D341Med (cell line): ENCODE measurements at regions not wholly inside any gene's neighbourhood (a gene's known extent, or its start where the extent isn't known, plus 50 kb on each side); places are given as distances from the start of the nearest gene placed in this dataset.

Experiments
- DNase-seq: peaks from one replicate; pipeline ENCODE4 v3.0.0; 2012; ENCODE audit warnings: low spot score

GRCh38 chr7:155138204-155138603 lies 68.1 kb downstream of the HTR5A start:
- no peak for DNase-seq

GRCh38 chr7:155141562-155141961 lies 71.4 kb downstream of the HTR5A start:
- no peak for DNase-seq

- DNase-seq = no peak
Measured at GRCh38 chr7:155143381-155143780, 73.3 kb downstream of the HTR5A start.

GRCh38 chr7:155144371-155144770 lies 74.2 kb downstream of the HTR5A start:
- no peak for DNase-seq

DNA sequence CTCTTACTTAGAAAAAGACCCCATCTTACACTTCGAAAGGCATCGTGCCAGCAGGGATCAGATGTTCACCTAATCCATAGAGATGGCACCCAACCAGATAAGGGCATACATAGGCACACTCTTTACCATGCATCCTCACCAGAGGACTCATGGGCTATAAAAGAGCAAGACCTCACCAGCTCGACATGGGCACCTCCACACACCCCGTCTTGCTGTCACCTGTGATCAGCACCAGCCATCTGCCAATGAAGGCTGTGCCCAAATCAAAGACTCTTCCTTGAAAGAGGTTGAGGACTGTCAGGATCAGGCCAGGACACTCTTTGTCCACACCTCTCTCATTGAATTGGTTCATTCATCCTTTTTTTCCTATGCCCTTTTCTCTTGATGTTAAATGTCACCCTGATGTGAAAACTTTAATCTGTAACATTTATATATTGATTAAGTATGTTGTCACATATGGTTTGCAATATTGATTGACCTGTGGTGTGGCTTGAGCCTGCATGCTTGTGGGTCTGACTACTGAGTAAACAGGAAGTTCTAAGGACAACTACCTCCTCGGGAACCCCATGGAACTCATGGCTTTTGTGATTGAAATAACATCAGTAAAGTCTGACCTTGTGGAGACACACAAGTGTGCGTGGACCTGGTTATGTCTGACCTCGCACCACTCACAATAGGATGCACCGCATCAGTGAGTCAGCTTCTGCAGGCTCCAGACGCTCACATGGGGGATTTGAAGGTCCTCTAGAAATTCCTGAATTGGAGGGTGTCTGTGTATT lies 75.5 kb downstream of the HTR5A start:
- no peak for DNase-seq

GRCh38 chr7:155147172-155147571 lies 77.0 kb downstream of the HTR5A start:
- DNase-seq = no peak

- DNase-seq = no peak
Measured at GRCh38 chr7:155147624-155148023, 77.5 kb downstream of the HTR5A start.

DNA sequence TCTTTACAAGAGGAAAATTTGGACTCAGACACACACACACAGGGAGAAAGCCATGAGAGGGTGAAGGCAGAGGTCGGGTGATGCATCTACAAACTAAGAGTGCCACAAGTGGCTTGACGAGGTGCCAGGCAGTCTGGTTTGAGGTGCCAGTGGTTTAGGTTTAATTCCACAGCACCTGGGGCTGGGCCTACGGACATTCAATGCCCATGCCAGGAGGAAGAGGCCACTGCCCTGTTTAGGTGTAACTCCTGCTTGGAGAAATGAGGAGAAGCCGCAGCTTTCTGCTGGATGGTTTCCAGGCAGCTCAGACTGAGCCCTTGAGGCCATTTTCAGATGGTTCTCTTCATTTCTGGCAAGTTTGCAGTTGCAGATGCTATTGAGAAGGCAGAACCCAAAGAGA lies 83.6 kb downstream of the HTR5A start:
- no peak for DNase-seq

DNA sequence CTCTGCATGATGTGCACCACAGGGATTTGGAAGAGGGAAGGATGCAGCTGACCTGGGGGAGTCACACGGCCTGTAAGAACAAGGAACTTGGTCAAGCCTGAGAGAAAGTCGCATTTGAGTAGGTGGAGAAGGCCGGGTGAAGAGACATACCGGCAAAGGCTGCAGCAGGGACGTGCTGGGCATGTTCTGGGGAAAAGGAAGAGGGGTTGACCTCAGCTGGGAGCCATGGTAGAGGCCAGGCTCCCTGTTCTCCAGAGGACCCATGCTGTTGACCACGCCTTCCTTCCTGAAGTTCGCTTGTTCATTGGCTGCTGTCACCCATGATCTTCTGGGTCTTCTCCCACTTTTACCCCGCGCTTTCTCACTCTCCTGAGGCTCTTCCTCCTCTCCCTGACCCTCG lies 84.5 kb downstream of the HTR5A start:
- DNase-seq = no peak

DNA sequence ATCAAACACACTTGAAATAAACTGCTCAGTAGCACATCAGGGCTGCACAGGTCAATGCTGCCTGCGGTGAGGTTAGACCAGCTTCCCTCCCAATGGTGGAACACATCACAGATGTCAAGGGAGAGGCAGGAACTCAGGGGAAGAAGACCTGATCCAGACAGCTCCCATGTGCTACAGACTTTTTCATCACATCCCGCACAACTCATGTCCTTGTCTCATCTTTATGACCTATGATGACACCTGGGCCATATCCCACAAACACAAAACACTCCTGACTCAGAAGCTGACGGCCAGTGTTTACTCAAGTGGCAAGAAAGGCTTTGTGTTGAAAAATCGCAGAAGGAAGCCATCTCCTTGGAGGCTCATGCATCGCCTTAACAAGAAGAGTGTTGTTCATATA lies 91.6 kb downstream of the HTR5A start:
- no peak for DNase-seq

DNA sequence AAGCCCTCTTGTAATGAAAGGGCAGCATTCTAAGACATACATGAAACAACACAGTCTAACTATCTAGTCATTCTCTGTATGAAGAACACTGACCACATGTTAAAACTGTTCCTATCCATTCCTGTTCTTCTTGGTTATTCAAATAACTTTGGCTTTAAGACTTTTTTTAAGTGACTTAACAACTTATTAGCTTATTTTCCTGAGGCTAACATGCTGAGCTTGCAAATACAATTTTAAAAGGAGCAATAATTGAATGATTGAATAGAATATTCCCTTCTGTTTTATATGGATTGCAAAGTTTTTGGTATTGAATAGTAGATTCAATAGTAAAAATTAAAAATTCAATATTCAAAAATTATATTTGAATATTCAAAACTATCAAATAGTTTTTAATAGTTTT lies 92.3 kb downstream of the HTR5A start:
- DNase-seq = no peak

GRCh38 chr7:155163696-155164095 lies 93.6 kb downstream of the HTR5A start:
- no peak for DNase-seq

- DNase-seq = no peak
Measured at GRCh38 chr7:155164316-155164715, 94.2 kb downstream of the HTR5A start.

DNA sequence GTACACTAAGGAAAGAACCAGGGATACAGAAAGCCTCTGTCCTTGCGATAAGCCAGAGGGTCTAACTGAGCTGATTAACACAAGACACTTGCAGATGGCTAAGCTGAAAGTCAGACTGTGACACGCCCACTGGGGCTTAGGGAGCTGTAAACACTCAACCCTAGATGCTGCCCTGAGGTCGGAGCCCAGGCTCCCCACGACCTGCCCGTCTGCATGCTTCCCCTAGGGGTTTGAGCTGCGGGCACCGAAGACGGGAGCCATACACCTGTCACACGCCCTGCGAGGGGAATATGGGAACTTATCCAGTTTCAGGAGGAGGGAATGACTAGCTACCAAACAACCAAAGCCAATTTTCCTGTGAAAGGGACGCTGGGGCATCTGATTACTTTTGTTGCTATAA lies 96.0 kb downstream of the HTR5A start:
- peak; percentile 62 for DNase-seq

- no peak for DNase-seq
Measured at GRCh38 chr7:155166673-155167370, 96.7 kb downstream of the HTR5A start.

- DNase-seq = no peak
Measured at GRCh38 chr7:155167706-155168365, 97.7 kb downstream of the HTR5A start.

DNA sequence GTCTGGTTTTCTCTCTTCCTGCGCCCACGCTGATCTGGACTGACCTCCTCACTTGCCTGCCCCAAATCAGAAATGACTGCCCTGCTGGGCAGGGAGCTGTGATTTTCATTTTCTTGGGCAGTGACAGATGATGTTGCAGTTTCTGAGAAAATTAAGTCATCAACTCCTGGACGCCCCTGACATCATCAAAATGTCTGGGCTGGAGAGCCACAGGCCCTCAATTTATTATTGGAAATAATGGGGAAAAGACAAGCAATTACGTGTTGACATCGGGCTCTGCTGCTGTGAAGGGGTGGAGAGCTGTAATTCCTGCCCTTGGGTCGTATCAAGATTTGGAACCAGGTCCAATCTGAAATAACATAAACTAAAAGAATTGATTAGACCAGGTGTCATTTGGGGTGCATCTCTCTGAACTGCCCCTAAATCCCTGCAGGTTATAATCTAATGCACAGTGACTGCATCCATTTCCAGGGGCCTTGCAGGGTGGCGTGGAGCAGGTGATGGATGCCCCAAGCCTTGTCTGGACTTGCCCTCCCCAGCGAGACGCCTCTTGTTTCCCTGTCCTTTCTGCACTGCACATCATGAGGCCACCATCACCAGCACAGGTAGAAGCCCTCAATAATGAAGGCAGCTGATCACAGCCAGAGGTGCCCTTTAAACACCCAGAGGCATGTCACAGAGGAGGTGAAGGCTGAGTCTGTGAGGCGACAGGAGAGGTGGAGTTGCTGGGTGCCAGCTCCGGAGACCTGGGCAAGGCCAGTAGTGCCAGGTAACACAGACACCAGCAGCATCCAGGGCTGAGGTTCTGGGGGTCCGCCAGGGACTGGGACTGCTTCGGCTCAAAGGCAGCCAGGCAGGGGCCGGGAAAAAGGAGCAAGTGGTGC lies 98.7 kb downstream of the HTR5A start:
- no peak for DNase-seq

DNA sequence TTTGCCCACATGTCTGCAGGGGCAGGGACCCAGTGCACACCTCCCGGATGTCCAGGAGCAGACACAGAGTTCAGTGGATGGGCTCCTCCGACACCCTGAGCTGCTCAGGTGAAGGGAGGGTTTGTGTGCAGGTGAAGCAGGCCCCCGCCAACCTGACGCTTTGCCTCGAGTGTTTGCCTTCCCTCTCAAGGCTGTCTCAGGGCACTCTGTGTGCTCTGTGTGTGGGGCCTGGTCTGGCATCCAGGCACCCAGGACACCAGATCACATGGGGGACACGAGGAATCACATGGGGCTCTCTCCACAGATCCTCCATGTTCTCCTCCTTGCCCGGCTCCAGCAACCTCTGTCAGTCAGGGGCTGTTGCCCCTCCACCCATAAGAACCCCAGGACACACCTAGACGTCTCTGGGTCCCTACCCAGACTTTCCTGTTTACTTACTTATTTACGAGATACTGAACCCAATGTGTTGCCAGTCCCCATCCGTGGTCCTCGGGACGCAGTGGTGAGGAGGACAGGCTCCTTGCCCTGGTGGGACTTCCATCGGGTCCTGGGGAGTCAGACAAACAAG lies 99.5 kb downstream of the HTR5A start:
- no peak for DNase-seq

DNA sequence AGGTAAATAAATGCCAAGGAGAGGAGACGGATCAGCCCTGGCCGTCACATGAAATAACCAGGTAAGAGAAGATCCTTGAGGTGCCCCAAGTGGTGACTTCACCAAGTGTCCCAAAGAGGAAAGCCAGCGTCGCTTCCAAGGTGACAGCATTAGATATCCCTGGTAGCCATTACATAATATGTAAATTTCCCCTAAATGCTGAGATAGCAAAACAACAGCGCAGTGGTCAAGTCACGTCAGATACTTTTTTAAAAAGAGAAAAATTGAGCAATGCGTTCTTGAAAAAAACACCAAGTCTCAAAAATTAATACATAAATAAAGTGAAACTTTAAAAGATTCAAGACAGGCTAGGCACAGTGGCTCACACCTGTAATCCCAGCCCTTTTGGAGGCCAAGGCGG lies 100.2 kb downstream of the HTR5A start:
- DNase-seq = no peak

GRCh38 chr7:155172141-155172540 lies 102.0 kb downstream of the HTR5A start:
- no peak for DNase-seq

DNA sequence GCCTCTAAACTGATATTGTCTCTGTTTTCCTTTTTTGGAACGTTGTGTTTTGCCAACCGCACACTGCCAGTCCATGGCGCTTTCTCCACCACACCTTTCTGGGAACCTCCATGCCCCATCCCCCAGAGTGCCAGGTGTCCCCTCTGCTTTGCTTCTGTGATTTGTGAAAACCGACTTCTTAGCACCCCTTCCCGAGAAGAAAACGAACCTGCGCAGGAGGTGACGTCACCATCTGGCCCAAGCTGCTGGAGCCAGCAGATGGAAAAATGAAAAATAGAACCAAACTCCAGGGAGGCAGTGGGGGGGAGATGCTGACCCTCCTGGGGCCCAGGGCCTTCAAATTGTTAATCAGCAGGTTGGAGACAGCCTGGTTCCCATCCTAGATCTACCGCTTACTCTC lies 103.8 kb downstream of the HTR5A start:
- DNase-seq = no peak

- no peak for DNase-seq
Measured at GRCh38 chr7:155178096-155178495, 108.0 kb downstream of the HTR5A start.
